Keratinocyte (primary cell): ENCODE measurements at regions not wholly inside any gene's neighbourhood (a gene's known extent, or its start where the extent isn't known, plus 50 kb on each side); places are given as distances from the start of the nearest gene placed in this dataset.

Experiments used
- EZH2 ChIP-seq: IDR thresholded peaks from one replicate; pipeline ENCODE4 v1.6.1; 2012; ENCODE audit warnings: inconsistent platforms, mild to moderate bottlenecking, low read length, moderate library complexity
- TF ChIP-seq, protein P1 (sequence below), 3 experiments: IDR thresholded peaks in 1 of 3; conservative IDR thresholded peaks in 1 of 3; optimal IDR thresholded peaks in 1 of 3; 2 replicates in 2 of 3; 3 replicates in 1 of 3; pipeline versions ENCODE3 to v1.5.1; 2011; ENCODE audit warnings: low read length in 3 of 3, mild to moderate bottlenecking in 3 of 3, moderate library complexity in 2 of 3, control low read depth in 1 of 3, inconsistent platforms in 1 of 3; ENCODE audit not compliant: insufficient read depth in 2 of 3; ENCODE audit errors: extremely low read depth in 1 of 3

DNA sequence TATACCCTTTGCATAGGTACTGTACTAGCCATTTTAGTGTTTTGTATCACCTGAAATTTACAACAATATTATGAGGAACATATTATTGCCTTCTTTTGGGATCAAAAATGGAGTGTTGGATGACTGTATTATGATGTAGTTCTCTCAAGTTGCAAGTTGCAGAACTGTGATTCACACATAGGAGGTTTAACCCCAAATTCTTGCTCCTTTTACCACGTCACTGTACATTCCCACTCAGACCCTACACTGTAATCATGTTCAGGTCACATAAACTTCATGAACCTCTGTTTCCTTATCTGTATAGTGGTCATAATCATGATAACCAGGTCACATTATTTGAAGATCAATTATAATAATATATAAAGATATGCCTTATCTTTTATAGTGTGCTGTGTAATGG lies 925.1 kb upstream of the TENM4 start:
- TF ChIP-seq, protein P1, sequence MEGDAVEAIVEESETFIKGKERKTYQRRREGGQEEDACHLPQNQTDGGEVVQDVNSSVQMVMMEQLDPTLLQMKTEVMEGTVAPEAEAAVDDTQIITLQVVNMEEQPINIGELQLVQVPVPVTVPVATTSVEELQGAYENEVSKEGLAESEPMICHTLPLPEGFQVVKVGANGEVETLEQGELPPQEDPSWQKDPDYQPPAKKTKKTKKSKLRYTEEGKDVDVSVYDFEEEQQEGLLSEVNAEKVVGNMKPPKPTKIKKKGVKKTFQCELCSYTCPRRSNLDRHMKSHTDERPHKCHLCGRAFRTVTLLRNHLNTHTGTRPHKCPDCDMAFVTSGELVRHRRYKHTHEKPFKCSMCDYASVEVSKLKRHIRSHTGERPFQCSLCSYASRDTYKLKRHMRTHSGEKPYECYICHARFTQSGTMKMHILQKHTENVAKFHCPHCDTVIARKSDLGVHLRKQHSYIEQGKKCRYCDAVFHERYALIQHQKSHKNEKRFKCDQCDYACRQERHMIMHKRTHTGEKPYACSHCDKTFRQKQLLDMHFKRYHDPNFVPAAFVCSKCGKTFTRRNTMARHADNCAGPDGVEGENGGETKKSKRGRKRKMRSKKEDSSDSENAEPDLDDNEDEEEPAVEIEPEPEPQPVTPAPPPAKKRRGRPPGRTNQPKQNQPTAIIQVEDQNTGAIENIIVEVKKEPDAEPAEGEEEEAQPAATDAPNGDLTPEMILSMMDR (optimal IDR thresholded peaks at IDR 0.05 in 1 of 3, IDR thresholded peaks at IDR 0.05 in 1 of 3, conservative IDR thresholded peaks at IDR 0.05 in 1 of 3; ENCODE audit: extremely low read depth in 1 of 3, insufficient read depth in 2 of 3, low read length in 3 of 3): no peak
- TF ChIP-seq EZH2: no peak
